RWPE2 (cell line): ENCODE measurements at regions not wholly inside any gene's neighbourhood (a gene's known extent, or its start where the extent isn't known, plus 50 kb on each side); places are given as distances from the start of the nearest gene placed in this dataset.

Experiments used
- ATAC-seq: fragments of 200-7000 bp; cut with Tn5 transposase; 3 replicates; pipeline ENCODE4 v1.9.1; 2021; ENCODE audit warnings: low read depth
- DNase-seq: peaks from one replicate; pipeline ENCODE4 v3.0.0-alpha.2; 2020; ENCODE audit warnings: low spot score
- H3K27ac ChIP-seq: fragments of 450-650 bp; 2 replicates; pipeline ENCODE4 v1.5.1; 2017; ENCODE audit warnings: mild to moderate bottlenecking; ENCODE audit not compliant: poor library complexity, severe bottlenecking
- H3K27me3 ChIP-seq: fragments of 250-450 bp; sonication (Bioruptor Pico); 2 replicates; pipeline ENCODE4 v1.5.1; 2021; ENCODE audit warnings: mild to moderate bottlenecking, moderate library complexity; ENCODE audit not compliant: insufficient read depth, poor library complexity, severe bottlenecking
- H3K36me3 ChIP-seq: fragments of 250-450 bp; sonication (Bioruptor Pico); 2 replicates; pipeline ENCODE4 v1.5.1; 2020; ENCODE audit warnings: low read depth, mild to moderate bottlenecking, moderate library complexity
- H3K4me1 ChIP-seq: fragments of 250-450 bp; sonication (Bioruptor Pico); 2 replicates; pipeline ENCODE4 v1.5.1; 2021; ENCODE audit warnings: mild to moderate bottlenecking, moderate library complexity; ENCODE audit not compliant: insufficient read depth, poor library complexity, severe bottlenecking
- H3K4me3 ChIP-seq: fragments of 250-450 bp; sonication (Bioruptor Pico); 2 replicates; pipeline ENCODE4 v1.5.1; 2021; ENCODE audit warnings: mild to moderate bottlenecking, moderate library complexity; ENCODE audit not compliant: severe bottlenecking
- H3K9me3 ChIP-seq: fragments of 250-450 bp; sonication (Bioruptor Pico); 2 replicates; pipeline ENCODE4 v1.5.1; 2021; ENCODE audit warnings: mild to moderate bottlenecking, moderate library complexity; ENCODE audit not compliant: severe bottlenecking
- CTCF ChIP-seq: fragments of 450-650 bp; IDR thresholded peaks from one replicate; pipeline ENCODE4 v1.5.1; 2017; ENCODE audit warnings: mild to moderate bottlenecking, moderate library complexity; ENCODE audit not compliant: poor library complexity, severe bottlenecking

DNA sequence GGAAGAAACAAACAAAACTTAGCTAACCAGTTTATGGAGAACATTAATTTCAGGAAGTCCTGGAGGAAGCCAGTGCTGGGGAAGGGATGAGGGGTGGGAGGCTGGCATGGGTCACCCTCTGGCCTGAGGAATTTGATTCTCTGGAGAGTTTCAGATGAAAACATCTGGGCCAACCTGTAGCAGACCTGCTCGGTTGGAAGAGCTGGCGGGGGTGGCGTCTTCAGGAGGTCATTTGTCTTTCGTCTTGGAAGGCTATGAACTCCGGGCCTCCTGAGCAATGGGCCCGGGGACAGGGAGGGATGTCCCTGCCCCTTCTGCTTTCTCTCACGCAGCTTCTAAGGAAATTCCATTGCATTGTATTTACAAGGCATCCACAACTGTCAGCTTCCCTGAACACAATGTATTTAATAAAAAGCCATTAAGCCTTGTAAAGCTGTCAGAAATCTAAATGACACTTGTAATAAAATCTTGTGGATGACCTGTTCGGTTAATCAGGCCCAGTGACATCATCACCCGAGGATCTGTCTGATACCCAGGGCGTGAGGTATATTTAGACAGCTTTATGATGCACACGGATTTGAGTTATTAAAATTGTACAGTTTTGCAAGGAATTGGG, 250.5 kb downstream of the RAB11FIP2 start:
- no peak for ATAC-seq
- no peak for DNase-seq
- Histone ChIP-seq H3K9me3 (no peaks in the 10 kb centered on the region), H3K27ac (no peak overlapping the region), H3K27me3 (peaks cover 7% of the 10 kb centered on the region), H3K4me1 (no peaks in the 10 kb centered on the region), H3K4me3 (no peak overlapping the region), H3K36me3 (no peaks in the 10 kb centered on the region)
- TF ChIP-seq CTCF, result no peak

DNA sequence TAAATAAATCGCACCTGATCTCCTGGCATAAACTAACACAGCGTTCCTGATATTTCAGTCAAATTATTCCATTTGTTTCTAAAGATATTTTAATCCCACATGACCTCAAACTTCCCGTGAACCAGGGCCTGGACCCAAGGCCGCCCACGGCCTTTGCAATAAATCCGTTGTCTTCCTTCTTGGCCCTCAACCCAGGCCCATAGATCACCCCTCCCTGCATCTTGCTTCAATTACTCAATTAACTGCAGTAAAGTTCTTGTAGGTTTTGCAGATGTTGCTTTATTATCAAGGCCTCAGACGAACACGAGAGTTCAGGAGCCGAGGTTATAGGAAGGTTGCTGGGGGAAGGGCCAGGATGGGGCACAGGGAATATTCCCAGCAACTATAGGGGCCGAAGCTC, 249.4 kb downstream of the RAB11FIP2 start:
- Histone ChIP-seq H3K27me3 (peaks cover 4% of the 10 kb centered on the region), H3K36me3 (no peaks in the 10 kb centered on the region), H3K4me3 (no peak overlapping the region), H3K4me1 (no peaks in the 10 kb centered on the region), H3K27ac (no peak overlapping the region), H3K9me3 (no peaks in the 10 kb centered on the region)
- ATAC-seq, result no peak
- no peak for DNase-seq
- no peak for TF ChIP-seq CTCF

DNA sequence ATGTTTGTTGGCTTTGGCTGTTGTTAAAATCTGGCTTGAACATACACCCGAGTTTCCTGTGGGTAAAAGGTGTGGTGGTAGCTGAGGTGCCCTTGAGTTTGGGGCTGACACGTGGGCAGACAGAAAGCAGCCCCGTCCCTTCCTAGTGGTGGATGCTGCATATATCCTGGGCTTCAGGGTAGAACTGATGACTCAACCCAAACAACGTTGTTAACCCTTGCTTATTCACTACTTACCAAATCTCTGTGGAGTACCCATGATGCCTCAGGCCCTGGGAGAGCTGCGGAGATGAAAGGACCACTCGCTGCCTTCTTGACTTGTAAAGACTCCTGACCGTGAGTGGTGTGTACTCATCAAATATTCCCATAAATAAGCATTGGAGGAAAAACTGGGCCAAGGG, 245.1 kb downstream of the RAB11FIP2 start:
- TF ChIP-seq CTCF, result no peak
- Histone ChIP-seq H3K27me3 (peaks cover 3% of the 10 kb centered on the region), H3K27ac (no peak overlapping the region), H3K9me3 (no peaks in the 10 kb centered on the region), H3K36me3 (no peaks in the 10 kb centered on the region), H3K4me1 (no peaks in the 10 kb centered on the region), H3K4me3 (no peak overlapping the region)
- DNase-seq (no peak), ATAC-seq (no peak)

DNA sequence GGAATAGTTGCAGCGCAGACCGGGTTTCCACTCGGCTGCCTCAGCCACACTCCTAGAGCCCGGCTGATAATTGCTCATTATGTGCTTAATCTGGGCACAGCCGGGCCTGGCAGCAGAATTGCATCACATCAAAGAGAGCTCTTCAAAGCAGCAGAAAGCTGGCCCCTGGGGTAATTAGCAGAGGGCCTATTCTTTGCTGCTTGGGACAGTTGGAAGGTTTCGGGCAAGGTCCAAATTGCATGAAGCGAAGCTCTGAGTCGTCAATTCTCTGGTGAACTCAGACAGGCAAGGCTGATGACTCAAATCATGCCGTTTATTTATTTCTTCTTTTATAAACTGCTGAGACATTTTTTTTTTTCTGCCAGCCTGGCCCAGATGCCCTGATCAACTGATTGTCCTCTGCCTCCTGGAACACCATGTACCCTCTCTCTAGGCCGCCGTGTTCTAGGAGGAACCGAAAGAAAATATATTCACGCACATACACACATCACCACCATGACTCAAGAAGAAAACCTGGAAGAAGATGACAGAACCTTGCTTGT, 242.2 kb downstream of the RAB11FIP2 start:
- DNase-seq, result no peak
- H3K4me1 ChIP-seq, result no peaks in the 10 kb centered on the region
- no peak for TF ChIP-seq CTCF
- no peak overlapping the region for H3K4me3 ChIP-seq
- no peaks in the 10 kb centered on the region for H3K9me3 ChIP-seq
- H3K27me3 ChIP-seq, result no peaks in the 10 kb centered on the region
- no peaks in the 10 kb centered on the region for H3K36me3 ChIP-seq
- ATAC-seq, result no peak
- no peak overlapping the region for H3K27ac ChIP-seq

GRCh38 chr10:117805139-117805538, 241.6 kb downstream of the RAB11FIP2 start:
- no peak overlapping the region for H3K27ac ChIP-seq
- H3K36me3 ChIP-seq, result no peaks in the 10 kb centered on the region
- no peak overlapping the region for H3K4me3 ChIP-seq
- no peaks in the 10 kb centered on the region for H3K9me3 ChIP-seq
- no peaks in the 10 kb centered on the region for H3K4me1 ChIP-seq
- ATAC-seq (no peak), DNase-seq (no peak)
- no peaks in the 10 kb centered on the region for H3K27me3 ChIP-seq
- TF ChIP-seq CTCF, result no peak
